ENCODE measurements at regions not wholly inside any gene's neighbourhood (a gene's known extent, or its start where the extent isn't known, plus 50 kb on each side); places are given as distances from the start of the nearest gene placed in this dataset.

DNA sequence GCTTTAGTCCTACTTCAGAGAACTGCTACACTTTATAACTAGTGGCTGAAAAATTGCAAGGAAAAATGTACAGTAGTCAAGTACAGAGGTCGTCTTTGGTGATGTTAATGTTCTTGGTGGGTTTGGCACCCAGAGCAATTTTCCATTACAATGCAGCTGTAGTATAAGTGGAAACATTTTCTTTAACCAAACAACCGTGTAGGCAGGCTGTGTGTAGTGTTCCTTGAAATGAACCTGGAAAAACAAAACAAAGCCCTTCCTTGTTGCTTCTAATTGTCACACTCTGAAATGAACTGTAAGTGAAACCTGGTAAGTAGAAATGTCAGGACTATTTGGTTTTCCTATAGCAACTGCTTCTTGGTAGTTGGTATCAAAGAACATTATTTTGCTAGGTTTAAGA is 256.9 kb downstream of the MDFIC start:
- TF ChIP-seq, protein P1, sequence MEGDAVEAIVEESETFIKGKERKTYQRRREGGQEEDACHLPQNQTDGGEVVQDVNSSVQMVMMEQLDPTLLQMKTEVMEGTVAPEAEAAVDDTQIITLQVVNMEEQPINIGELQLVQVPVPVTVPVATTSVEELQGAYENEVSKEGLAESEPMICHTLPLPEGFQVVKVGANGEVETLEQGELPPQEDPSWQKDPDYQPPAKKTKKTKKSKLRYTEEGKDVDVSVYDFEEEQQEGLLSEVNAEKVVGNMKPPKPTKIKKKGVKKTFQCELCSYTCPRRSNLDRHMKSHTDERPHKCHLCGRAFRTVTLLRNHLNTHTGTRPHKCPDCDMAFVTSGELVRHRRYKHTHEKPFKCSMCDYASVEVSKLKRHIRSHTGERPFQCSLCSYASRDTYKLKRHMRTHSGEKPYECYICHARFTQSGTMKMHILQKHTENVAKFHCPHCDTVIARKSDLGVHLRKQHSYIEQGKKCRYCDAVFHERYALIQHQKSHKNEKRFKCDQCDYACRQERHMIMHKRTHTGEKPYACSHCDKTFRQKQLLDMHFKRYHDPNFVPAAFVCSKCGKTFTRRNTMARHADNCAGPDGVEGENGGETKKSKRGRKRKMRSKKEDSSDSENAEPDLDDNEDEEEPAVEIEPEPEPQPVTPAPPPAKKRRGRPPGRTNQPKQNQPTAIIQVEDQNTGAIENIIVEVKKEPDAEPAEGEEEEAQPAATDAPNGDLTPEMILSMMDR (IDR thresholded peaks at IDR 0.05): no peak
- no peak for TF ChIP-seq POLR2A (IDR thresholded peaks at IDR 0.05)

Measured in heart left ventricle (tissue), 13 donors.